Progenitor cell of endocrine pancreas (in vitro differentiated cells): ENCODE measurements at regions not wholly inside any gene's neighbourhood (a gene's known extent, or its start where the extent isn't known, plus 50 kb on each side); places are given as distances from the start of the nearest gene placed in this dataset.

Source experiments
- DNase-seq: peaks from one replicate; pipeline ENCODE4 v3.0.0; 2021; ENCODE audit warnings: low spot score; ENCODE audit not compliant: unreplicated experiment
- H3K27ac Mint-ChIP-seq: 2 replicates; pipeline ENCODE4 v1.8.0; 2021; ENCODE audit warnings: mild to moderate bottlenecking, moderate library complexity, mixed read lengths
- H3K27me3 Mint-ChIP-seq: 2 replicates; pipeline ENCODE4 v1.8.0; 2021; ENCODE audit warnings: mixed read lengths
- H3K36me3 Mint-ChIP-seq: 2 replicates; pipeline ENCODE4 v1.8.0; 2022; ENCODE audit warnings: mixed read lengths; ENCODE audit not compliant: insufficient read depth
- H3K4me1 Mint-ChIP-seq: 2 replicates; pipeline ENCODE4 v1.8.0; 2021; ENCODE audit warnings: low read depth, mixed read lengths
- H3K4me3 Mint-ChIP-seq: 2 replicates; pipeline ENCODE4 v1.8.0; 2021; ENCODE audit warnings: low read depth, mild to moderate bottlenecking, moderate library complexity, mixed read lengths
- H3K9me3 Mint-ChIP-seq: 2 replicates; pipeline ENCODE4 v1.8.0; 2021; ENCODE audit warnings: low read depth, mixed read lengths
- TF ChIP-seq, protein P1 (sequence below): fragments of 200-600 bp; sonication (generic); IDR thresholded peaks from one replicate; pipeline ENCODE4 v1.5.0; 2021; ENCODE audit warnings: antibody characterized with exemption, mild to moderate bottlenecking; ENCODE audit not compliant: unreplicated experiment

DNA sequence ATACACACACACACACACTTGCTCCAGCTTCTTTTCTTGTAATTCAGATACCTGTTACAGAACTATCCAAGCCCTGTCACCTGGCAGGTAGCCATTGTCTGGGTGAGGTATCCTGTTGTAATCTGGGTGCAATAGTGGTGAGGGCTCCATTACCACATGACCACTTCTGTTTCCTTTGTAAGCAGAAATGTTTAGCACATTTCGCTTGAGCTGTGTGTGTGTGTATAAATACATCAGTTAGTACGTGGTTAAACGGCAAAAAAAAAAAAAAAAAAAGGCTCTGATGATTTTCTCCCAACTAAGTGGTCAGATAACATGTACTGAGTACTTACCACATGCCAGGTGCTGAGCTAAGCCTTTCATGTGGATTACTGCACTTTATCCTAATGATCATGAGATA is 129.3 kb upstream of the SSTR1 start:
- no peak overlapping the region for H3K4me3 Mint-ChIP-seq
- H3K27me3 Mint-ChIP-seq: no peaks in the 10 kb centered on the region
- TF ChIP-seq, protein P1, sequence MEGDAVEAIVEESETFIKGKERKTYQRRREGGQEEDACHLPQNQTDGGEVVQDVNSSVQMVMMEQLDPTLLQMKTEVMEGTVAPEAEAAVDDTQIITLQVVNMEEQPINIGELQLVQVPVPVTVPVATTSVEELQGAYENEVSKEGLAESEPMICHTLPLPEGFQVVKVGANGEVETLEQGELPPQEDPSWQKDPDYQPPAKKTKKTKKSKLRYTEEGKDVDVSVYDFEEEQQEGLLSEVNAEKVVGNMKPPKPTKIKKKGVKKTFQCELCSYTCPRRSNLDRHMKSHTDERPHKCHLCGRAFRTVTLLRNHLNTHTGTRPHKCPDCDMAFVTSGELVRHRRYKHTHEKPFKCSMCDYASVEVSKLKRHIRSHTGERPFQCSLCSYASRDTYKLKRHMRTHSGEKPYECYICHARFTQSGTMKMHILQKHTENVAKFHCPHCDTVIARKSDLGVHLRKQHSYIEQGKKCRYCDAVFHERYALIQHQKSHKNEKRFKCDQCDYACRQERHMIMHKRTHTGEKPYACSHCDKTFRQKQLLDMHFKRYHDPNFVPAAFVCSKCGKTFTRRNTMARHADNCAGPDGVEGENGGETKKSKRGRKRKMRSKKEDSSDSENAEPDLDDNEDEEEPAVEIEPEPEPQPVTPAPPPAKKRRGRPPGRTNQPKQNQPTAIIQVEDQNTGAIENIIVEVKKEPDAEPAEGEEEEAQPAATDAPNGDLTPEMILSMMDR: no peak
- H3K36me3 Mint-ChIP-seq: no peaks in the 10 kb centered on the region
- DNase-seq: no peak
- H3K27ac Mint-ChIP-seq: no peak overlapping the region
- peaks cover 11% of the 10 kb centered on the region for H3K4me1 Mint-ChIP-seq
- no peaks in the 10 kb centered on the region for H3K9me3 Mint-ChIP-seq

DNA sequence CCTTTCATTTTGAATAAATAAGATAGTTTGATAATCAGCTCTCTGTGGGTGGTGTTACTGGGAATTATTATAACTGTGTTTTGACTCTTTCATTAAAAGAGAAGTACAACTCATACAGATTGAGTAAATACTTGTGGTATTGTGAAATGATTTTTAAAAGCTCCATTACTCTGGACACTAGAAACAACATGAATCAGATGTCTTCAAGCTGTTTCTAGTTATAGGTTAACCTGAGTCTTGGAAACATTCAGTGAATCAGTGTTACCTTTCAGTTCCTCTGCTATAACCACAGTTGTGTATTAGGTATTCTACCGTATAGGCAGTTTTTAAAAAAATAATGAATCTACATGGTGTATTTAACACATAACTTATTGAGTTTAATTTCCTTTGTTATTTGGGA is 128.4 kb upstream of the SSTR1 start:
- Mint-ChIP-seq H3K27ac (no peak overlapping the region), H3K4me3 (no peak overlapping the region), H3K36me3 (no peaks in the 10 kb centered on the region), H3K4me1 (peaks cover 11% of the 10 kb centered on the region), H3K9me3 (no peaks in the 10 kb centered on the region), H3K27me3 (no peaks in the 10 kb centered on the region)
- no peak for DNase-seq
- TF ChIP-seq, protein P1: no peak

DNA sequence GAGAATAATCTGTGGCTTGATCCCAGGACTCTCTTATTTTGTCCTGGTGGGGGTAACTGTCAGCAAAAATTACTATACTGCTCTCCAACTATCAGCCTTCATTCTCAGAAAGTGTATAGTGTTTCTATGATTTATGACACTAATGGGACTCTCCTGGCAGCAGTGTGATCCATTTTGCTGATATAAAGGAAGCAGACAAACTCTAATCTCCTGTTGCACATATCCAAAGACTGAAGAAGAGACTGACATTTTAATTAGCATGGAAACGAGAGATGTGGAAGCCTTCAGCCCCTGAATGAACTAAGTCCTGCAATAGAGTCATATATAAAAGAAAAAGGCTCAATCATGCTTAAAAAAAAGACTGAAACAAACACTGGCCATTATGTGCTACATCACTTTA is 127.8 kb upstream of the SSTR1 start:
- no peaks in the 10 kb centered on the region for H3K36me3 Mint-ChIP-seq
- H3K27ac Mint-ChIP-seq: no peak overlapping the region
- DNase-seq: no peak
- TF ChIP-seq, protein P1: no peak
- H3K4me3 Mint-ChIP-seq: no peak overlapping the region
- no peaks in the 10 kb centered on the region for H3K9me3 Mint-ChIP-seq
- H3K27me3 Mint-ChIP-seq: no peaks in the 10 kb centered on the region
- H3K4me1 Mint-ChIP-seq: peaks cover 11% of the 10 kb centered on the region

DNA sequence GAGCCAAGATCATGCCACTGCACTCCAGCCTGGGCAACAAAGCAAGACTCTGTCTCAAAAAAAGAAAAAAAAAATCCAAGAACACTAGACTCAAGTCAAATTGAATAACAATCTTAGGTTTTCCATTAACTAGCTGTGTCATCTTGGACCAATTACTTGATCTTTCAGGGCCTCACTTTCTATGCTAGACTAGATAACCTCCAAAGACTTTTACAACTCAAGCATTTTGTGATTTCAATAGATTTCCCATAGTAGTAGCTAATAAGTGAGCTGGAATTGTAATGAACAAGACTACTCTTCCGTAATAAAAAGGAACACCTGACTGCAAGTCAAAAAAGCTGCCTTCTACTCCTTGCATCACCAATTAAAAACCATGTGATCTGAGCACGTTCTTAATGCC is 127.0 kb upstream of the SSTR1 start:
- TF ChIP-seq, protein P1: no peak
- Mint-ChIP-seq H3K27me3 (no peaks in the 10 kb centered on the region), H3K4me1 (peaks cover 11% of the 10 kb centered on the region), H3K4me3 (no peak overlapping the region), H3K9me3 (no peaks in the 10 kb centered on the region), H3K36me3 (no peaks in the 10 kb centered on the region), H3K27ac (no peak overlapping the region)
- DNase-seq: no peak

DNA sequence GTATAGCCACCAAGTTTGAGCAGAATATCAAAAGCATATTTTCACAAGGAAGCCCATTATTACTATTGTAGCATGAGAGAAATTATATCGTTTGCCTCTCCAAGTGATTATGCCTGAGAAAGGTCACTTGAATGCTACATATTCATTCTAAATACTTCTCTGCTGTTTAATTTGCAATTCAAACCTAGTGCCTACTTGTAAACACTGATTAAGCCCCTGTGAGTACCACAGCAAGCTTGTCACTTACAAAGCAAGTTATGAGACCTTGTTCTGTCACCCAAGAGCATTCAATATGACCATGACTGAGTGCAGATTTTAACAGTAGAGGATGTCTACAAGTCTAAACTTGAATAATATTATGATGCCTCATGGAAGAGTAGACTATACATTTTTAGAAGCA is 124.7 kb upstream of the SSTR1 start:
- Mint-ChIP-seq H3K4me1 (peaks cover 11% of the 10 kb centered on the region), H3K27me3 (no peaks in the 10 kb centered on the region), H3K36me3 (no peaks in the 10 kb centered on the region), H3K9me3 (no peaks in the 10 kb centered on the region), H3K4me3 (no peak overlapping the region), H3K27ac (no peak overlapping the region)
- no peak for DNase-seq
- TF ChIP-seq, protein P1: no peak
